GM20000 (cell line): ENCODE measurements at regions not wholly inside any gene's neighbourhood (a gene's known extent, or its start where the extent isn't known, plus 50 kb on each side); places are given as distances from the start of the nearest gene placed in this dataset.

Experiments
- DNase-seq: peaks from one replicate; pipeline ENCODE4 v3.0.0; 2012; ENCODE audit warnings: low spot score
- TF ChIP-seq, protein P1 (sequence below): IDR thresholded peaks from 2 replicates; pipeline ENCODE4 v1.5.1; 2012; ENCODE audit warnings: mild to moderate bottlenecking, control low read depth; ENCODE audit errors: extremely low read depth, missing control alignments

DNA sequence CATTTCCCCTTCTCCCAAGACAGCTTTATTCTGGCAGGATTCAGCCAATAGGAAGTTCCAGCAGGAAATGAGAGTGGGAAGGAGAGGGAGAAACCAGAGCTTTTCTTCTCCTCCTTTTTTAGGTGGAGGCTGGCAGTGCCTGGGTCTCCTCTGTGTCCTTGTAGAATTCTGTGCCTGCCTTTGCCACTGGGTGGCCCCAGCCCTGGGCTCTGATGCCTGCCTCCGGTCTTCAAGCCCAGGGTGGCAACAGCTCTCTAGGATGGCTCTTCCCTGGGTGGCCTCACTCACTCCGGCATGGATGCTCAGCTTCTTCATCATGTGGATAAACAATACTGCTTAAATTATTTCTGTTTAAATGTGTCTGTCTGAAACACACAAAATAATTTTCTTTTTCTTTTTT lies 694.8 kb downstream of the SEMA5A start:
- no peak for DNase-seq
- TF ChIP-seq, protein P1, sequence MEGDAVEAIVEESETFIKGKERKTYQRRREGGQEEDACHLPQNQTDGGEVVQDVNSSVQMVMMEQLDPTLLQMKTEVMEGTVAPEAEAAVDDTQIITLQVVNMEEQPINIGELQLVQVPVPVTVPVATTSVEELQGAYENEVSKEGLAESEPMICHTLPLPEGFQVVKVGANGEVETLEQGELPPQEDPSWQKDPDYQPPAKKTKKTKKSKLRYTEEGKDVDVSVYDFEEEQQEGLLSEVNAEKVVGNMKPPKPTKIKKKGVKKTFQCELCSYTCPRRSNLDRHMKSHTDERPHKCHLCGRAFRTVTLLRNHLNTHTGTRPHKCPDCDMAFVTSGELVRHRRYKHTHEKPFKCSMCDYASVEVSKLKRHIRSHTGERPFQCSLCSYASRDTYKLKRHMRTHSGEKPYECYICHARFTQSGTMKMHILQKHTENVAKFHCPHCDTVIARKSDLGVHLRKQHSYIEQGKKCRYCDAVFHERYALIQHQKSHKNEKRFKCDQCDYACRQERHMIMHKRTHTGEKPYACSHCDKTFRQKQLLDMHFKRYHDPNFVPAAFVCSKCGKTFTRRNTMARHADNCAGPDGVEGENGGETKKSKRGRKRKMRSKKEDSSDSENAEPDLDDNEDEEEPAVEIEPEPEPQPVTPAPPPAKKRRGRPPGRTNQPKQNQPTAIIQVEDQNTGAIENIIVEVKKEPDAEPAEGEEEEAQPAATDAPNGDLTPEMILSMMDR = no peak

DNA sequence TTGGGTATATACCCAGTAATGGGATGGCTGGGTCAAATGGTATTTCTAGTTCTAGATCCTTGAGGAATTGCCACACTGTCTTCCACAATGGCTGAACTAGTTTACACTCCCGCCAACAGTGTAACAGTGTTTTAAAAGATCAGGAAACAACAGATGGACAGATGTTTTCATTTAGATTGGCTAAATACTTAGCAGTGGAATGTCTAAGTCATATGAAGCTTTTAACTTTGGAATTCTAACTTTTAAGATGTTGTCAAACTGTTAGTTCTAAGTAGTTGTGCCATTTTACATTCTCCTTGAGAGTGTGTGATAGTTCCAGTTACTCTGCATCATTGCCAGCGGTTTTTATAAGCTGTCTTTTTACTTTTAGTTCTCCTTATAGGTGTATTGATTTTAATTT lies 688.8 kb downstream of the SEMA5A start:
- TF ChIP-seq, protein P1 = no peak
- no peak for DNase-seq

DNA sequence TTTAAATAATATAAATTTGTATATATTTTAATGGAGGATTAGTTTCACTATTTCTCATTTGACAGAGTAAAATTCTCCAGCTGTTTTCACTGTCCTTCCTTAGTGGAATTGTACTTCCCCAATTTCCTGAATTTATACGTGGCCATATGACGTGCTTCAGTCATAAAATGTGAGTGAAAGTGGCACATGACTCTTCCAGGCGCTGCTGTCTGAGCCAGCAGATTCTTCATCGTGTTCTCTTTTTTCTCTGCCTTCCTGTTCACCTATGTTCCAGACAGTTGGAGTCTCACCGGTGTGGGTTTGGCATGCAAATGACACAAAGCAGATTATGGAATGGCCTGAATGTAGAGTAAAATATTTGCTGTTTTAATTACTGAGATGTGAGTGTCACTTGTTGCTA lies 684.1 kb downstream of the SEMA5A start:
- TF ChIP-seq, protein P1 = no peak
- no peak for DNase-seq

DNA sequence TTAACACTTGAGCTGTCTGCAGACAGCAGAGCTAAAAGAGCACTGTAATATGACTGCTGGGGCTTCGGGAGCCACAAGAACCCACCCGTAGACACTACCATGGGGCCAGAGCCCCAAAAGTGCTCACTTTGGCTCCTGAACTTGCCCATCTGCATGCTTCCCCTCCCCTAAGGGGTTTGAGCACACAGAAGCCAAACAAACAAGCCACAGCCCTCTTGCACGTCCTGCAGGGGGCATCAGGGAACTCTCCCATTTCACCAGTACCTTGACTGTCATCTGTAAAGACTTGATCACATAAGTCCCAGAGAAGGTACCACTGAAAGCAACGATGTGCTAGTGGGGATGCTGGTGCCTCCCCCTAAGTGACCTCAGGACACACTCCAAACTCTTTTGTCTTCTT lies 681.8 kb downstream of the SEMA5A start:
- TF ChIP-seq, protein P1 = peak; percentile 53
- DNase-seq = no peak

DNA sequence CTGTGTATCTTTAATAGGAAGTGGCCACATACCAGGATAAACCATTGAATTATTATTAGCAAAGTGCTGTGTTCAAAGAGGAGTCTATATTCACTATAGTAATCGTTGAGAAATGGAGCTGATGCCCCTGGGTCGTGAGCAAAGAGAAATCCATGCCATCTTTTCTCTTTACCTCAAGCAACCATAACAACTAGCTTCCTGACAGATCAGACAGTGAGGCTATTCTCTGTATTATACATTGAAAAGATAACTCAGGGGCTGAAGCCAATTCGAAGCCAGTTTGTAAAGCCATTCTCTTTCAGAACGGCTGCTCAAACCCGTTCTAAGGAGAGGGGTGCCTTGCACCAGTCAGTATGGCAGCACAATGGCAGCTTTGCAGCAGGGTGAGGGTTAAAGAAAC lies 680.6 kb downstream of the SEMA5A start:
- DNase-seq = no peak
- TF ChIP-seq, protein P1 = no peak

DNA sequence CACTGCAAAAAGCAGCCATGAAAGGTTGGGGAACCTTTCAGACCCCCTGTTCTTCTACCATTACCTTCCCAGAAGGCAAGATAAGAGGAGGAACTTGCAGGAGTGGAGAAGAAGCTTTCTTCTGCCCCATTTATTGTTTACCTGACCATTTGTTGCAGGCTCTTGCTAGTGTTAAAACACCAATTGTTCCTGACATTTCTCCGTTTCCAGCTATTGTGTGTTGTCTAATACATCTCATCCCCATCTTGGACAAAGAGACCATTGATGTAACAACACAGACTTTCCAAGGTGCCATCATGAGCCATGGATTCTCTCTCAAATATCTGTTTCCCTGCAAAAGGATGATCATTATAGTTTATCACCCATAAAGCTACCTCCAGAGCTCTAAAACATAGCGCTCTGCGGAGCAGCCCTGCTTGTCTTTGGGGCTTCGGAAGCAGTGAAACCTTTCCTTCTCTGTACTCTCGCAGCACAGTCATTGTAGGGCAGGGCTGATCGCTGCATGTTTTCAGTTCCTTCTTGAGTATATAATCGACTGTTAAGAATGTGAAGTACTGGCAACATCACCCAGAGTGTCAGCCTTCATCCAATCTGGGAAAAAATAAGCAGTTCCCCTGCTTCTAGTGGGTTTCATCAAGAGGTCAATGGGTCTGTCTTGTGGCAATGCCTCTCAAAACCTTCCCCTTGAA lies 680.0 kb downstream of the SEMA5A start:
- DNase-seq = no peak
- TF ChIP-seq, protein P1 = no peak

DNA sequence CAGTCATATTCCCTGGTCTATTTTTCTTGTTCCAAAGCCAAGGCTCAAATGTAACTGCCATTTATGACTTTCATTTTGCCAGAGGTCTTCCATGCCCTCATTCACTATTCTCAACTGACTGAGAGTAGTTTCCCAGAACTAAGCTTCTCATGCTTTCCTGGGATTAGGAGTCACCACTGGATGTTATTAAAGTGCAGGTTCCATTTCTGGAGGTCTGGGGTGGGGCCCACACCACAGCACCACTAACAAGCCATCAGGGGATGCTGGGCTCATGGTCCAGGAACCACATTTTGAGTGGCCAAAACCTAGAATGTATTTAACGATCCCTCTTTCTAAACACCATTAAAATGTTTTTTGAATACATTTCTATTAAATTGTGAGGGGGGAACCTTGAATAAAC lies 677.6 kb downstream of the SEMA5A start:
- TF ChIP-seq, protein P1 = no peak
- no peak for DNase-seq
